GM12878 (cell line): ENCODE measurements at regions not wholly inside any gene's neighbourhood (a gene's known extent, or its start where the extent isn't known, plus 50 kb on each side); places are given as distances from the start of the nearest gene placed in this dataset.

Experiments
- ATAC-seq: fragments of 200-7000 bp; cut with Tn5 transposase; 3 replicates; pipeline ENCODE4 v1.9.1; 2020; ENCODE audit warnings: mild to moderate bottlenecking, moderate library complexity
- BruUV-seq: library from RNA; stranded (reverse); fragments of 400-500 nt; replicated peaks from 2 replicates; lab custom pipeline; 2021; lab: Mats Ljungman, UMichigan
- CTCF ChIA-PET: fragments of 300-600 bp; sonication (Branson Sonifier 250); formaldehyde crosslinking; extraction: SDS; loops from one replicate; lab custom pipeline; 2021; ENCODE audit warnings: inconsistent platforms; lab: Yijun Ruan, JAX
- POLR2A ChIA-PET: fragments of 350-600 bp; formaldehyde crosslinking; extraction: SDS; loops from one replicate; lab custom pipeline; 2021; ENCODE audit warnings: inconsistent platforms; lab: Charles Lee
- RAD21 ChIA-PET: fragments of 300-600 bp; sonication (Branson Sonifier 250); formaldehyde crosslinking; loops from one replicate; lab custom pipeline; 2023; ENCODE audit warnings: antibody characterized with exemption; ENCODE audit not compliant: unreplicated experiment; lab: Charles Lee
- SMC1A ChIA-PET: fragments of 300-600 bp; sonication (Branson Sonifier 250); formaldehyde crosslinking; loops from one replicate; lab custom pipeline; 2023; ENCODE audit not compliant: unreplicated experiment, uncharacterized antibody; lab: Charles Lee
- DNase-seq: peaks from one replicate; pipeline ENCODE4 v3.0.0-alpha.2; 2011; ENCODE audit warnings: low read depth, low spot score
- FAIRE-seq: peaks from 3 replicates; lab custom pipeline; 2011; peaks lifted over from hg19 to GRCh38; lab: Jason Lieb, UNC
- H2AFZ ChIP-seq: 2 replicates; pipeline ENCODE4 v1.6.0; 2011; ENCODE audit warnings: low read depth, low read length, control low read depth; ENCODE audit not compliant: control insufficient read depth
- H3K27ac ChIP-seq: 2 replicates; pipeline ENCODE4 v1.5.1; 2011; ENCODE audit warnings: control low read depth; ENCODE audit not compliant: control insufficient read depth, insufficient read depth
- H3K27me3 ChIP-seq, 2 experiments: replicated peaks in 1 of 2; 2 replicates each; pipeline versions ENCODE4 v1.6.0 to v1.6.1; 2011; ENCODE audit warnings: low read length in 1 of 2; ENCODE audit not compliant: control insufficient read depth in 2 of 2, insufficient read depth in 2 of 2
- H3K36me3 ChIP-seq, 2 experiments: 2 replicates each; pipeline ENCODE4 v1.5.1; 2011; ENCODE audit warnings: low read length in 1 of 2; ENCODE audit not compliant: control insufficient read depth in 2 of 2, insufficient read depth in 2 of 2
- H3K4me1 ChIP-seq: 2 replicates; pipeline ENCODE4 v1.6.1; 2011; ENCODE audit warnings: mild to moderate bottlenecking, low read length, moderate library complexity, mixed read lengths; ENCODE audit not compliant: control insufficient read depth, insufficient read depth
- H3K4me2 ChIP-seq: 2 replicates; pipeline ENCODE4 v1.6.0; 2011; ENCODE audit warnings: control low read depth; ENCODE audit not compliant: control insufficient read depth, insufficient read depth
- H3K4me3 ChIP-seq: fragments of 200-600 bp; sonication (generic); 2 replicates; pipeline ENCODE4 v1.5.1; 2016
- H3K79me2 ChIP-seq: 2 replicates; pipeline ENCODE4 v1.6.0; 2011; ENCODE audit warnings: low read length; ENCODE audit not compliant: control insufficient read depth, insufficient read depth
- H3K9ac ChIP-seq: 2 replicates; pipeline ENCODE4 v1.8.0; 2011; ENCODE audit warnings: low read length, control low read depth, mixed read lengths; ENCODE audit not compliant: control insufficient read depth, insufficient read depth
- H3K9me3 ChIP-seq: replicated peaks from 3 replicates; pipeline ENCODE4 v1.5.1; 2011; ENCODE audit warnings: mild to moderate bottlenecking, low read length; ENCODE audit not compliant: control insufficient read depth, insufficient read depth
- H4K20me1 ChIP-seq: 2 replicates; pipeline ENCODE4 v1.6.0; 2011; ENCODE audit not compliant: control insufficient read depth, insufficient read depth
- EP300 ChIP-seq, 2 experiments: fragments of 150-350 bp in 1 of 2; IDR thresholded peaks; 2 replicates each; pipeline ENCODE4 v1.6.1; 2011 to 2012; ENCODE audit warnings: low read depth in 2 of 2, low read length in 2 of 2, borderline replicate concordance in 1 of 2, improper control_type of control experiment in 1 of 2, inconsistent platforms in 1 of 2; ENCODE audit not compliant: control insufficient read depth in 1 of 2
- HCFC1 ChIP-seq: fragments of 150-350 bp; IDR thresholded peaks from 2 replicates; pipeline ENCODE4 v1.6.1; 2014; ENCODE audit warnings: low read length
- MTA3 ChIP-seq: IDR thresholded peaks from 2 replicates; pipeline ENCODE4 v1.6.1; 2012; ENCODE audit warnings: low read length, inconsistent platforms, borderline replicate concordance
- NBN ChIP-seq: fragments of 450-650 bp; IDR thresholded peaks from 2 replicates; pipeline ENCODE4 v1.6.1; 2016
- RAD21 ChIP-seq: IDR thresholded peaks from 2 replicates; pipeline ENCODE4 v1.6.1; 2011; ENCODE audit warnings: mild to moderate bottlenecking, low read depth, low read length, moderate library complexity; ENCODE audit not compliant: insufficient read depth
- RAD51 ChIP-seq: fragments of 450-650 bp; IDR thresholded peaks from 2 replicates; pipeline ENCODE4 v1.6.1; 2016; ENCODE audit warnings: moderate library complexity, mild to moderate bottlenecking, inconsistent platforms
- RELA ChIP-seq: fragments of 450-650 bp; IDR thresholded peaks from 2 replicates; pipeline ENCODE4 v1.8.0; 2014; ENCODE audit warnings: borderline replicate concordance; ENCODE audit not compliant: partially characterized antibody
- STAT1 ChIP-seq: fragments of 450-650 bp; conservative IDR thresholded peaks from 2 replicates; pipeline ENCODE4 v1.6.1; 2014; ENCODE audit warnings: antibody characterized with exemption, mild to moderate bottlenecking
- TARDBP ChIP-seq: IDR thresholded peaks from 2 replicates; pipeline ENCODE4 v1.6.1; 2016; ENCODE audit warnings: borderline replicate concordance
- ZNF207 ChIP-seq: fragments of 450-650 bp; IDR thresholded peaks from 2 replicates; pipeline ENCODE4 v1.6.1; 2014; ENCODE audit warnings: antibody characterized with exemption, mild to moderate bottlenecking, borderline replicate concordance
- WGBS: methylation state at CpG from one replicate; pipeline ENCODE4 v1.1.6; 2016; ENCODE audit warnings: low lambda C conversion rate; ENCODE audit not compliant: insufficient replicate concordance, insufficient coverage; ENCODE audit errors: missing lambda C conversion rate; 5-methylcytosine and 5-hydroxymethylcytosine counted together
- in situ Hi-C: fragments of 300-500 bp; cut with MboI; formaldehyde crosslinking; loops from 9 replicates; pipeline ENCODE4 v1.14.3; 2018; ENCODE audit warnings: mixed read lengths
- intact Hi-C: fragments of 100-400 bp; cut with micrococcal nuclease; formaldehyde crosslinking; loops from one replicate; pipeline ENCODE4 v1.14.2; 2022; ENCODE audit not compliant: unreplicated experiment
- TF ChIP-seq, protein P1 (sequence below): fragments of 150-350 bp; IDR thresholded peaks from 2 replicates; pipeline ENCODE4 v1.6.1; 2014; ENCODE audit warnings: mild to moderate bottlenecking, low read depth, low read length
- TF ChIP-seq, protein P2 (sequence below): IDR thresholded peaks from 2 replicates; pipeline ENCODE4 v1.6.1; 2012; ENCODE audit warnings: low read depth, low read length, improper control_type of control experiment
- TF ChIP-seq, protein P3 (sequence below): IDR thresholded peaks from 2 replicates; pipeline ENCODE4 v1.6.1; 2012; ENCODE audit warnings: low read depth, low read length, improper control_type of control experiment
- TF ChIP-seq, protein P4 (sequence below): fragments of 450-650 bp; IDR thresholded peaks from 2 replicates; pipeline ENCODE4 v1.6.1; 2017; ENCODE audit warnings: borderline replicate concordance
- TF ChIP-seq, protein P5 (sequence below): fragments of 450-650 bp; conservative IDR thresholded peaks from 2 replicates; pipeline ENCODE4 v1.6.1; 2017; ENCODE audit warnings: mild to moderate bottlenecking, moderate library complexity

GRCh38 chr4:138298866-138299265 is 56.7 kb upstream of the SLC7A11 start (continued):
- TF ChIP-seq, protein P1, sequence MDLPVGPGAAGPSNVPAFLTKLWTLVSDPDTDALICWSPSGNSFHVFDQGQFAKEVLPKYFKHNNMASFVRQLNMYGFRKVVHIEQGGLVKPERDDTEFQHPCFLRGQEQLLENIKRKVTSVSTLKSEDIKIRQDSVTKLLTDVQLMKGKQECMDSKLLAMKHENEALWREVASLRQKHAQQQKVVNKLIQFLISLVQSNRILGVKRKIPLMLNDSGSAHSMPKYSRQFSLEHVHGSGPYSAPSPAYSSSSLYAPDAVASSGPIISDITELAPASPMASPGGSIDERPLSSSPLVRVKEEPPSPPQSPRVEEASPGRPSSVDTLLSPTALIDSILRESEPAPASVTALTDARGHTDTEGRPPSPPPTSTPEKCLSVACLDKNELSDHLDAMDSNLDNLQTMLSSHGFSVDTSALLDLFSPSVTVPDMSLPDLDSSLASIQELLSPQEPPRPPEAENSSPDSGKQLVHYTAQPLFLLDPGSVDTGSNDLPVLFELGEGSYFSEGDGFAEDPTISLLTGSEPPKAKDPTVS = no peak
- TF ChIP-seq, protein P2, sequence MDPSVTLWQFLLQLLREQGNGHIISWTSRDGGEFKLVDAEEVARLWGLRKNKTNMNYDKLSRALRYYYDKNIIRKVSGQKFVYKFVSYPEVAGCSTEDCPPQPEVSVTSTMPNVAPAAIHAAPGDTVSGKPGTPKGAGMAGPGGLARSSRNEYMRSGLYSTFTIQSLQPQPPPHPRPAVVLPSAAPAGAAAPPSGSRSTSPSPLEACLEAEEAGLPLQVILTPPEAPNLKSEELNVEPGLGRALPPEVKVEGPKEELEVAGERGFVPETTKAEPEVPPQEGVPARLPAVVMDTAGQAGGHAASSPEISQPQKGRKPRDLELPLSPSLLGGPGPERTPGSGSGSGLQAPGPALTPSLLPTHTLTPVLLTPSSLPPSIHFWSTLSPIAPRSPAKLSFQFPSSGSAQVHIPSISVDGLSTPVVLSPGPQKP = no peak
- TF ChIP-seq, protein P3, sequence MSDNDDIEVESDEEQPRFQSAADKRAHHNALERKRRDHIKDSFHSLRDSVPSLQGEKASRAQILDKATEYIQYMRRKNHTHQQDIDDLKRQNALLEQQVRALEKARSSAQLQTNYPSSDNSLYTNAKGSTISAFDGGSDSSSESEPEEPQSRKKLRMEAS = no peak
- TF ChIP-seq STAT1 = no peak
- TF ChIP-seq TARDBP = no peak
- no peak for TF ChIP-seq RAD51
- TF ChIP-seq, all 136 proteins: peak for 0

DNA sequence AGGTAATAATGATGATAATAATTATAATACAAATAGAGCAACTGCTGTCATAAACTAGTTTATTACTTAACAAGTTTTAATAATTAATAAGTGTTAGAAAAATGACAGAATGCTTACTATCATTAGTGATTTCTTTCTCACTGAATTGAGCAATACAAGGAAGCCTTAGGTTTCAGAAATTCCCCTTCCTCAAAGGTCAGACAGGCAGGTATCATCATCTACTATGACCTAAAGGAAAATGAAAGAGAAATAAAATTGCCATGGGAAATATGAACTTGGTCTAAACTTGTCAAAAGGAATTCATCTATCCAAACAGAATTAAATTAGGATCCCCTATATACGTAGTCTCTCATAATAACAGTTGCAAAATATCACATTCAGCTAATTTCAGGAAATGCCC is 56.3 kb upstream of the SLC7A11 start:
- FAIRE-seq (no peak), DNase-seq (no peak), ATAC-seq (no peak)
- ChIA-PET SMC1A (interaction anchor here (0.8 to 1.5 kb wide), 2 partner anchors 9 to 54 kb away, joined by 3 to 4 read pairs; no protein-coding TSS in a partner anchor), CTCF (no interaction called here), POLR2A (no interaction called here), RAD21 (interaction anchor here (1.1 kb wide), 1 partner anchor 121 kb away, joined by 3 read pairs; no protein-coding TSS in a partner anchor)
- H3K9ac ChIP-seq = no peak overlapping the region
- no peaks in the 10 kb centered on the region for H3K79me2 ChIP-seq
- in situ Hi-C loops = no loop called here
- no peaks in the 10 kb centered on the region for H3K36me3 ChIP-seq
- H4K20me1 ChIP-seq = no peaks in the 10 kb centered on the region
- WGBS = 5% methylated on average over 1 of the region's 1 CpG
- no peaks in the 10 kb centered on the region for H3K9me3 ChIP-seq
- BruUV-seq = no TSS peak
- H2AFZ ChIP-seq = no peak overlapping the region
- no peak overlapping the region for H3K4me3 ChIP-seq
- no peak overlapping the region for H3K27ac ChIP-seq
- H3K4me1 ChIP-seq = no peaks in the 10 kb centered on the region
- intact Hi-C loops = no loop called here
- H3K4me2 ChIP-seq = no peak overlapping the region
- TF ChIP-seq EP300 (IDR thresholded peaks at IDR 0.05; ENCODE audit: borderline replicate concordance in 1 of 2, control insufficient read depth in 1 of 2, low read depth in 2 of 2, low read length in 2 of 2) (no peak), MTA3 (no peak), RELA (no peak), RAD21 (no peak), NBN (no peak), HCFC1 (no peak), ZNF207 (no peak)
- TF ChIP-seq, protein P4, sequence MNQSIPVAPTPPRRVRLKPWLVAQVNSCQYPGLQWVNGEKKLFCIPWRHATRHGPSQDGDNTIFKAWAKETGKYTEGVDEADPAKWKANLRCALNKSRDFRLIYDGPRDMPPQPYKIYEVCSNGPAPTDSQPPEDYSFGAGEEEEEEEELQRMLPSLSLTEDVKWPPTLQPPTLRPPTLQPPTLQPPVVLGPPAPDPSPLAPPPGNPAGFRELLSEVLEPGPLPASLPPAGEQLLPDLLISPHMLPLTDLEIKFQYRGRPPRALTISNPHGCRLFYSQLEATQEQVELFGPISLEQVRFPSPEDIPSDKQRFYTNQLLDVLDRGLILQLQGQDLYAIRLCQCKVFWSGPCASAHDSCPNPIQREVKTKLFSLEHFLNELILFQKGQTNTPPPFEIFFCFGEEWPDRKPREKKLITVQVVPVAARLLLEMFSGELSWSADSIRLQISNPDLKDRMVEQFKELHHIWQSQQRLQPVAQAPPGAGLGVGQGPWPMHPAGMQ = no peak
- TF ChIP-seq, protein P5, sequence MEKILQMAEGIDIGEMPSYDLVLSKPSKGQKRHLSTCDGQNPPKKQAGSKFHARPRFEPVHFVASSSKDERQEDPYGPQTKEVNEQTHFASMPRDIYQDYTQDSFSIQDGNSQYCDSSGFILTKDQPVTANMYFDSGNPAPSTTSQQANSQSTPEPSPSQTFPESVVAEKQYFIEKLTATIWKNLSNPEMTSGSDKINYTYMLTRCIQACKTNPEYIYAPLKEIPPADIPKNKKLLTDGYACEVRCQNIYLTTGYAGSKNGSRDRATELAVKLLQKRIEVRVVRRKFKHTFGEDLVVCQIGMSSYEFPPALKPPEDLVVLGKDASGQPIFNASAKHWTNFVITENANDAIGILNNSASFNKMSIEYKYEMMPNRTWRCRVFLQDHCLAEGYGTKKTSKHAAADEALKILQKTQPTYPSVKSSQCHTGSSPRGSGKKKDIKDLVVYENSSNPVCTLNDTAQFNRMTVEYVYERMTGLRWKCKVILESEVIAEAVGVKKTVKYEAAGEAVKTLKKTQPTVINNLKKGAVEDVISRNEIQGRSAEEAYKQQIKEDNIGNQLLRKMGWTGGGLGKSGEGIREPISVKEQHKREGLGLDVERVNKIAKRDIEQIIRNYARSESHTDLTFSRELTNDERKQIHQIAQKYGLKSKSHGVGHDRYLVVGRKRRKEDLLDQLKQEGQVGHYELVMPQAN = no peak
- no peaks in the 10 kb centered on the region for H3K27me3 ChIP-seq
